Stimulated activated effector memory CD8-positive, alpha-beta T cell treated with anti-CD3 and anti-CD28 coated beads, Interleukin-12 subunit alpha, Interleukin-12 subunit beta, amount 100 ng/mL, for 72 hours (primary cell): ENCODE measurements at regions not wholly inside any gene's neighbourhood (a gene's known extent, or its start where the extent isn't known, plus 50 kb on each side); places are given as distances from the start of the nearest gene placed in this dataset.
A peak's percentile ranks its signal among the peaks of the same experiment; 100 is the strongest.

Source experiments
- ATAC-seq: fragments of 150-1000 bp; cut with Tn5 transposase; 2 replicates; pipeline ENCODE4 v1.10.0; 2021
- DNase-seq, 2 donors: peaks; one replicate each; pipeline ENCODE4 v3.0.0; 2021 to 2022; ENCODE audit warnings: low spot score in 2 of 2
- H3K27ac Mint-ChIP-seq: one replicate; pipeline ENCODE4 v1.8.0; 2022; ENCODE audit warnings: mild to moderate bottlenecking, mixed read lengths
- H3K36me3 Mint-ChIP-seq: one replicate; pipeline ENCODE4 v1.8.0; 2022; ENCODE audit warnings: mild to moderate bottlenecking, mixed read lengths
- H3K4me1 Mint-ChIP-seq: one replicate; pipeline ENCODE4 v1.8.0; 2022; ENCODE audit warnings: mixed read lengths
- H3K4me3 Mint-ChIP-seq: one replicate; pipeline ENCODE4 v1.8.0; 2022; ENCODE audit warnings: mild to moderate bottlenecking, mixed read lengths
- H3K9me3 Mint-ChIP-seq: one replicate; pipeline ENCODE4 v1.8.0; 2022; ENCODE audit warnings: mixed read lengths

DNA sequence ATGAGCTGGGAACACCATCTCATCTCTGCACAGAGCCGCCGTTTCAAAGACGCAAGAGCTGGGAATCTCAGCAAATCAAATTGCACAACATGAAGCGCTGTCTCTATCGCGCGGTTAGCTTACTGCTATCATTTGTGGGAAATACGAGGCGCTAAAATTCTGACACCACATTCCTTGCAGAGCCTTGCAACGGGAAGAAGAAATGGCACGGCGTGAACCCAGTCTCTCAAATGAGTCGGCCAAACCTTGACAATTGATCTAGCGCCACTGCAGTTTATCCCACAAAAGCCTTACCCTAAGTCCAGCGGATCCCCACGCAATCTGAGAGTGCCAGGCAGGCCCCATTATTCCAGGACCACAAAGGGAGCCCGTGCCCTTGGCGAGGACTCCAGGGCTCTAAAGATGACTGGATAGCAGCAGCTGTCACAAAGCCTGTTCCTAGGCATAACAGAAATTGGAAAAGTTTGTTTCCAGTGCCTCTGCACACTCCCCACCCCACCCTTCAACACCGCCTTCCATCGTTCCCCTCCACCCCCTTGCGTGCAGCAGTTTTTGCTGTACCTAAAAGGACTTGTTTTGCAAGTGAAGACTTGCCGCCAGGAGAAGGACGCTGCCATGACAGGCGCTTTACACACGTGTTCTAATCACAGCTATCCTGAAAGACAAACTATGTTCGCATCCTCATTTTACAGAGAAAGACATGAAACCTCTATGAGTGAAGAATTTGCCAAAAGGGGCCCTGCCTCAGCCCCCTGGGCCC, 252.4 kb downstream of the EIPR1 start:
- H3K27ac Mint-ChIP-seq = peak overlapping the region; percentile 50
- DNase-seq (no peak), ATAC-seq (no peak)
- no peaks in the 10 kb centered on the region for H3K36me3 Mint-ChIP-seq
- no peaks in the 10 kb centered on the region for H3K9me3 Mint-ChIP-seq
- H3K4me1 Mint-ChIP-seq = no peaks in the 10 kb centered on the region
- no peak overlapping the region for H3K4me3 Mint-ChIP-seq

DNA sequence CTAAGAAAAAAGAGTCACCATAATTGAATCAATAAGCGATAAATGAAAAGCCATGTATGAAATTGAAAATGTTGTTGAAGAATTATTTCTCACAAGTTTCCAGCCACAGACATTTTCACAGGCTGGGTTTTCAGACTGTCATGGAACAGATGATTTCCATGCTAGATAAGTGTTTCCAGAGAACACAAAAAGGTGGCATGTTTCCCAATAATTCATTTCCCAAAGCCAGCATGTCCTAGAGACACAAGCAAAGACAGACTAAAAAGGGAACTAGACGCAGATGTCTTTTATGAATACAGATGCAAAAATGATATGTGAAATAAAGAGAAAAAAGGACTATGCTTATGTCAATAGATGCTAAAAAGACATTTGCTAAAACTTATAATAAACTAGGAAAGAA, 255.1 kb downstream of the EIPR1 start:
- no peaks in the 10 kb centered on the region for H3K36me3 Mint-ChIP-seq
- H3K4me1 Mint-ChIP-seq = no peaks in the 10 kb centered on the region
- no peak for ATAC-seq

DNA sequence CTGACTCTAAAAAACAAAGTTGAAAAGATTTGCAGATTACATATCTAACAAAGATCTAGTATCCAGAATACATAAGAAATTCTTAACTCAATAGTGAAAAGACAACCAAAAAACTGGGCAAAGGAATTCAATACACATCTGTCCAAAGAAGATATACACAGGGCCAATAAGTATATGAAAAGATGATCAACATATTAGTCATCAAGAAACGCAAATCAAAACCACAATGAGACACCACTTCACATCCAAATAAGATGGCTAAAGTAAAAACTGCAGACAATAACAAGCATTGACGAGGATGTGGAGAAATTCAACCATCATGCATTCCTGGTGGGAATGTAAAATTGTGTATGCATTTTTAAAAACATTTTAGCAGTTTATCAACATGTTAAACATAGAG, 256.0 kb downstream of the EIPR1 start:
- ATAC-seq (no peak), DNase-seq (no peak)
- H3K9me3 Mint-ChIP-seq = no peaks in the 10 kb centered on the region
- H3K36me3 Mint-ChIP-seq = no peaks in the 10 kb centered on the region
- H3K4me3 Mint-ChIP-seq = no peak overlapping the region
- H3K4me1 Mint-ChIP-seq = no peaks in the 10 kb centered on the region
- peak overlapping the region; percentile 20 for H3K27ac Mint-ChIP-seq

More for the DNA sequence above, 255.1 kb downstream of the EIPR1 start:
- no peak overlapping the region for H3K4me3 Mint-ChIP-seq
- H3K9me3 Mint-ChIP-seq = no peaks in the 10 kb centered on the region
- no peak for DNase-seq
- H3K27ac Mint-ChIP-seq = no peak overlapping the region

DNA sequence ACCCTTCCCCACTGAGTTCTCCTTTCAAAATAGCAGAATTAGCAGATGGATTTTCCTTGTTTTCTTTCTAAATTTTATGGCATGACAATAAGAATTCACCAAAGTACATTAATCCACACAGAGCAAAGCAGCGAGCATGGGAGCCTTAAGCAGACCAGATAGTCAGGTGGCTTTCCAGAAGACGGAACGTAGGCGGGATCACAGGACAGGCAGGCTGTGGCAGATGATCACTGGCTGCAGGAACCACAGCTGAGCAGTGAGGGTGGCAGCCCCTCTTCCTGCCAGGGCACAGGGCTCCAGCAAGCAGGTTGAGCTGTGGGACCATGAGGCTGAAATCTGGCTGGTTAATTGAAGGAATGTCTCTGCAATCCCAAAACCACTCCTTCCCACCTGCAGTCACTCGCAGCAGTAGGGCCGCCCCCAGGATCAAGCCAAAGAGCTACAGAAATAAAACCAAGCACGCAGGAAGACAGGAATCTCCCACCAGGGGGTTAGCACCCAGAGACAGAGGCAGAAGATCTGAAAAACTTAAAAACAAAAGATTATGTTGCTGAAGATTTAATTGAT, 259.9 kb downstream of the EIPR1 start:
- Mint-ChIP-seq H3K27ac (no peak overlapping the region), H3K9me3 (no peaks in the 10 kb centered on the region)

DNA sequence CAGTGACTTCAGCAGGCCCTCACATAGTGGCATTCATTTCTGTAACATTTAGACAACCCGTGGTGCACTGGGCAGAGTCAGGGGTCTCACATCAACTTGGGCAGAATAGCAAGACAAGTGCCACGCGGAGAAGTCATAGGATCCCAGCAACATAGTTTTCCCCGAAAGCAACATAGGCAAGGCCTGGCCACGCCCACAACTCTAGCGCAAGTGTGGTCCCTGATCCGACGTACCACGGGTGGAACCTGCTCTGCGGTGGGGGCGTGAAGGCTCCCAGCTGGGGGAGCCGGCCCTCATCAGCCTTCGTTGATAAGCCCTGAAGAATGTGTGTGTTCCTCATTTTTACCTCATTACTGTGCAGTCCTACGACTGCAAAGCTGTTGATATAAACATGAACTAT, 261.2 kb downstream of the EIPR1 start:
- no peak for DNase-seq
- Mint-ChIP-seq H3K9me3 (no peaks in the 10 kb centered on the region), H3K4me1 (no peaks in the 10 kb centered on the region), H3K36me3 (no peaks in the 10 kb centered on the region), H3K27ac (no peak overlapping the region), H3K4me3 (no peak overlapping the region)
- no peak for ATAC-seq

More for the DNA sequence above, 259.9 kb downstream of the EIPR1 start:
- H3K4me3 Mint-ChIP-seq = no peak overlapping the region
- ATAC-seq (no peak), DNase-seq (no peak)
- H3K36me3 Mint-ChIP-seq = no peaks in the 10 kb centered on the region
- H3K4me1 Mint-ChIP-seq = no peaks in the 10 kb centered on the region

DNA sequence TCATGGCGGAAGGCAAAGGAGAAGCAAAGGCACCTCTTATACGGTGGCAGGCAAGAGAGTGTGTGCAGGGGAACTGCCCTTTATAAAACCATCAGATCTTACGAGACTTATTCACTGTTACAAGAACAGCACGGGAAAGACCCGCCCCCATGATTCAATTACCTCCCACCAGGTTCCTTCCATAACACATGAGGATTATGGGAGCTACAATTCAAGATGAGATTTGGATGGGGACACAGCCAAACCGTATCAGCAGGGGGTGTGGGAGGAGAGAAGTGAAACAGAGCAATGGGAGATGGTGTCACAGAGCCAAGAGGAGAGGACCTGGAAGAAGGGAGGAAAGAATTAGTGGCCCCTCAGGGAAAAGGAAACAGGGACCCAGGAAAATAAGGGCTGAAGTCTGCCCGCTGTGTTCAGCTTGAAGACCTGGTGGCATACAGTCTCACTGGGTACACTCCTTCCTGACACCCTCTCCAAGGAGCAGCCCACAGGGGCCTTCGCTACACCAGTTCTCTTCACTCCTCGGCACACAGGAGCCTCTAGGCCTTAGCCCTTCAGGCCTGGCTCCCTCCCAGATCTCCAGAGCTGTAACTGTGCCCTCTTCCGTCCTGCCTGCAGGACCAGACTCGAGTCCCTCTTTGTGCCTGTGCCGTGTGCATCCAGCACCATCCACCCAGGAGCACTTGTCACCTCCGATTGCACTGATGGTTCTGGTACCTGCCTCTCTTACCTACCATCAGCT, 262.1 kb downstream of the EIPR1 start:
- DNase-seq (no peak), ATAC-seq (no peak)
- Mint-ChIP-seq H3K4me1 (no peaks in the 10 kb centered on the region), H3K36me3 (no peaks in the 10 kb centered on the region), H3K27ac (no peak overlapping the region), H3K4me3 (no peak overlapping the region), H3K9me3 (no peaks in the 10 kb centered on the region)

DNA sequence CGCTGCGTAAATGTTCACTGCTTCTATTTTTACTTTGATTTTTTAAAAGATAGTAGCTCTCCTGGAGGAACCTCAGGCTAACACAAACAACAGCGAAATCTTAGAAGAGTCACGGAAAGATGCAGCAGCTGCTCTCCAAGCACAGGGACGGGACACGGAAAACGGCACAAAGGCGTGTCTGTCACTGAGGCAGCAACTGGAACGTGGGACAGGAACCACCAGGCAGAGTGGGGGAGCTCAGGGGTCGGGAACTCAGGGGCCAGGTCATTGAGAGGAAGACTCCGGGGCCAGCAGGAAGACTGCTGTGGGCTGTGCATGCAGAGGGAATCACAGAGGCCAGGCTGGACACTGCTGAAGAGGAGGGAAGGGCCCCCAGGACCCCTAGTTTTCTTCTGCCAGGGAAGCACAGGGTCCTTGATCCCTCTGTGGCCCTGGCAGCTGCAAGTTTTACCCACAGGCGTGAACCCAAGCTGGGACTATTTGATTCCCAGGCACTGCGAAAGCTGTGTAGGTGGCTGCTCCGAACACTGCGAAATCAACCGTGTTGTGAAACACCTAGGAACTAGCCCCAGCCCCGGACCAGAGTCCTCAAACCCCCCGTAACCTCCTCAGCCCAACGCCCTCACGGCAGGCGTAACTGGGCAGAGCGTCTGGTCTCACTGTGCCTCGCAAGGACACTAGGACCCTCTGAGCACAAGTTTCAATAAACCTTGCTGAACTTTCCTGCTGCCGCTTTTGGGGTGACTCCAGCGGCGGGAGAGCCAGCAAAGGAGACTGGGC, 263.0 kb downstream of the EIPR1 start:
- ATAC-seq (no peak), DNase-seq (no peak)
- no peaks in the 10 kb centered on the region for H3K36me3 Mint-ChIP-seq
- H3K4me3 Mint-ChIP-seq = no peak overlapping the region
- H3K27ac Mint-ChIP-seq = no peak overlapping the region
- no peaks in the 10 kb centered on the region for H3K9me3 Mint-ChIP-seq
- H3K4me1 Mint-ChIP-seq = no peaks in the 10 kb centered on the region

DNA sequence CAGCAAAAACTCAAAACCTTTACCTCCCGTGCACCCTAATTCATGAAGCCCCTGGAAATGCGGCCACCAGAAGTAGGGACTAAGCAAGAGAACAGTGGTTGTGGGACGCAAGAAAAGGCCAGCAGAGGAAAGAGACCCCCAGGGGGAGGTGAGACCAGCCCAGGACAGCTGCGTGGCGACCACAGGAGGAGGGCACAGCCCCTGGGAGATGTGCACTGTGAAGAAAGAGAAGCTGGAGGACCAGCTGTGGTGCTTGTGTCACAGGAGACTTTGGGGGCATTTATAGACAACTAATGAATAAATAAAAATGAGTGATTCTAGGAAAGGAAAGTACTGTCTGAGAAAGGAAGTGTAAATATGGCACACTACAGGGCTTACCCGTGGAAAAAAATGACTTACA, 263.8 kb downstream of the EIPR1 start:
- Mint-ChIP-seq H3K4me1 (no peaks in the 10 kb centered on the region), H3K4me3 (no peak overlapping the region), H3K9me3 (no peaks in the 10 kb centered on the region), H3K27ac (no peak overlapping the region), H3K36me3 (no peaks in the 10 kb centered on the region)
- DNase-seq (no peak), ATAC-seq (no peak)

DNA sequence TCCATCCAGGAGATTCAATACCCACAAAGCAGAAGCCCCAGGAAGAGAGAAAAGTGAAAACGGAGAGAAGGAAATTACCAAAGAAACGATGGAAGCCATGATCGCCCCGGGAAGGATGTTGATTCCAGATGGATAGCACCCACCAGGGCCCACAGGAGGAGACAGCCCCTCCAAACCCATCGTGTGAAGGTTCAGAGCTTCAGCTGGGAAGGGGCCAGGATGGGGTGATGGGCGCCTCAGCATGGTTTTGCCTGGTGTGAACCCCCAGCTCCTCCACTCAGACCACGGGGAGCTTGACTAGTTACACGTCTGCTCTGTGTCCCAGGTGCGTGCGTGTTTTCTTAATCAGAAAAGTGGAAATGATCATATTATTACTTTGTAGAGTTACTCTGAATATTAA, 264.5 kb downstream of the EIPR1 start:
- H3K4me1 Mint-ChIP-seq = no peaks in the 10 kb centered on the region
- no peaks in the 10 kb centered on the region for H3K9me3 Mint-ChIP-seq
- H3K4me3 Mint-ChIP-seq = no peak overlapping the region
- DNase-seq (no peak), ATAC-seq (no peak)
- no peak overlapping the region for H3K27ac Mint-ChIP-seq
- H3K36me3 Mint-ChIP-seq = no peaks in the 10 kb centered on the region

DNA sequence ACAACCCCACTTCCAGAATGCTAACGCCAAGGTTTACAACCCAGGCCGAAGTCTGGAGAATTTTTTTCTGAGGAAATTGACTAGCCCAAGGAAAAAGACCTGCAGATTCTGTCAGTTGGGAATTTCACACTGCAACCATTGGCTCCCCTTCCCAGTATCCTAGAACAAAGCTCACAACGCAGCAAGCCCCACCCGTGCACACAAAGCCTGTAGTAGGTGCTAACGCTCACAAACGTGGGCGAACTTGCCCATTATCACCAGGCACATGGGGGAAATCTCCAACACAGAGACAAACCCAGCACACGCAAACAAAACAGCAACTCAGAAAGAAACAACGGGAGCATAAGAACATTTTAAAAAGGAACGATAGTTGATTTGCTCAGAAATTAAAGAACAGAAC, 265.1 kb downstream of the EIPR1 start:
- DNase-seq = no peak
- no peak overlapping the region for H3K27ac Mint-ChIP-seq
- H3K4me1 Mint-ChIP-seq = no peaks in the 10 kb centered on the region
- no peak for ATAC-seq
- no peaks in the 10 kb centered on the region for H3K9me3 Mint-ChIP-seq
- H3K4me3 Mint-ChIP-seq = no peak overlapping the region
- H3K36me3 Mint-ChIP-seq = no peaks in the 10 kb centered on the region

DNA sequence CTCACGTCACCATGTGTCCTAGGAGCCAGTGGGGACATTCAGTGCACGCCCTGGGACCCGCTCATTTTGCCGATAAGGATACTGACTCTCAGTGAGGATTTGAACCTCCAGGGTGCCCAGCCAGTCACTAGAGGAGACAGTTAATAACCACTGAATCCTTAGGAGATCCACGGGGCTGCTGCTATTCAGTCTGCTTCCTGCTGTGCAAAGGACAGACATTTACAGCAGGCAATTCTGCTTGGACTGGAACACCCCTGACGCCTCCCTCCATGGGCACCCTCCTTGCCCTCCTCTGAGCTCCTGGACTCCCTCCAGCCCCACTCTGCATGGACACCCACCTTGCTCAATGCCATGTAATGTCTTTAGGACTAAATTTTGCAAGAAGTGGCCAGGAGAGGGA, 265.5 kb downstream of the EIPR1 start:
- H3K27ac Mint-ChIP-seq = no peak overlapping the region
- H3K4me1 Mint-ChIP-seq = no peaks in the 10 kb centered on the region
- no peaks in the 10 kb centered on the region for H3K36me3 Mint-ChIP-seq
- H3K9me3 Mint-ChIP-seq = no peaks in the 10 kb centered on the region
- H3K4me3 Mint-ChIP-seq = no peak overlapping the region
- ATAC-seq = no peak
- no peak for DNase-seq

DNA sequence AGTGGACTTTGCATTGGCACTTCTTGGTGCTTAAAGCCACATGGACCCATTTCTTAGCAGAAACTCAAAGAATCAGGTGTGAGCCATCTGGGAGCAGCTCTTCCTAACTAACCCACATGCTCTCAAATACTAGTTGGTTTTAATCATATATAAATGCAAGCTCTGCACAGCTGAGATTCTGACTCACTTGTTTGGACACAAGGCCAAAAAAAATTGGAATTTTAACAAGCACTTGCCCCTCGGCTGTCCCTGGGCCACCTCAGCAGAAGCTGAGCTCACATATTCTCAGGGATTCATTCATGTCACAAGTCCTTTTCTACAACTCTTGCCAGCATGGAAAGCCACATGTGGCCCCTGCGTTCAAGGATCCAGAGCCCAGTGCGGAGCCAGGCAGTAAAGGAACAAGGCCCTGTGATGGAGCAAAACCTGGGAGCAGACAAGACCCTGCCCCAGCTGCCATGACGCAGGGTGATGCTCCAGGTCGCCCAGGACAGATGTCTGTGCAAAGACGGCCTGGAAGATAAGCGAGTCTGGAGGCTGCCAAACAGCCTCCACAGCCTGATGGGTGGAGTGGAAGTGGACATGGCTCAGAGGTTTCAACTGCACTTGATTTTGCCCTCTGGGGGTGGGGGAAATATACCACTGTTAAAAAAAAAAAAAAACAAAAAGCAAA, 266.5 kb downstream of the EIPR1 start:
- DNase-seq (no peak), ATAC-seq (no peak)
- no peak overlapping the region for H3K4me3 Mint-ChIP-seq
- no peaks in the 10 kb centered on the region for H3K4me1 Mint-ChIP-seq
- H3K27ac Mint-ChIP-seq = no peak overlapping the region
- no peaks in the 10 kb centered on the region for H3K9me3 Mint-ChIP-seq
- H3K36me3 Mint-ChIP-seq = no peaks in the 10 kb centered on the region

DNA sequence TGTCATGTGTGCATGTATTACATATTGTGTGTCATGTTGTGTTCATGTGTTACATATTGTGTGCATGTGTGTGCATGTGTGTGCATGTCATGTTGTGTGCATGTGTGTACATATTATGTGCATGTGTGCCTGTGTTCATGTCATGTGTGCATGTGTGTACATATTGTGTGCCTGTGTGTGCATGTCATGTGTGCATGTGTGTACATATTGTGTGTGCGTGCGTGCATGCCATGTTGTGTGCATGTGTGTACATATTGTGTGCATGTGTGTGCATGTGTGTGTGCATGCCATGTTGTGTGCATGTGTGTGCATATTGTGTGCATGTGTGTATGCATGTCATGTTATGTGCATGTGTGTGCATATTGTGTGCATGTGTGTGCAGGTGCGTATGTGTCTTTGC, 267.1 kb downstream of the EIPR1 start:
- ATAC-seq = no peak
- H3K36me3 Mint-ChIP-seq = no peaks in the 10 kb centered on the region
- DNase-seq = peak in 1 of 2 donors; percentile 32
- H3K27ac Mint-ChIP-seq = no peak overlapping the region
- H3K4me1 Mint-ChIP-seq = no peaks in the 10 kb centered on the region
- H3K4me3 Mint-ChIP-seq = no peak overlapping the region
- H3K9me3 Mint-ChIP-seq = no peaks in the 10 kb centered on the region

DNA sequence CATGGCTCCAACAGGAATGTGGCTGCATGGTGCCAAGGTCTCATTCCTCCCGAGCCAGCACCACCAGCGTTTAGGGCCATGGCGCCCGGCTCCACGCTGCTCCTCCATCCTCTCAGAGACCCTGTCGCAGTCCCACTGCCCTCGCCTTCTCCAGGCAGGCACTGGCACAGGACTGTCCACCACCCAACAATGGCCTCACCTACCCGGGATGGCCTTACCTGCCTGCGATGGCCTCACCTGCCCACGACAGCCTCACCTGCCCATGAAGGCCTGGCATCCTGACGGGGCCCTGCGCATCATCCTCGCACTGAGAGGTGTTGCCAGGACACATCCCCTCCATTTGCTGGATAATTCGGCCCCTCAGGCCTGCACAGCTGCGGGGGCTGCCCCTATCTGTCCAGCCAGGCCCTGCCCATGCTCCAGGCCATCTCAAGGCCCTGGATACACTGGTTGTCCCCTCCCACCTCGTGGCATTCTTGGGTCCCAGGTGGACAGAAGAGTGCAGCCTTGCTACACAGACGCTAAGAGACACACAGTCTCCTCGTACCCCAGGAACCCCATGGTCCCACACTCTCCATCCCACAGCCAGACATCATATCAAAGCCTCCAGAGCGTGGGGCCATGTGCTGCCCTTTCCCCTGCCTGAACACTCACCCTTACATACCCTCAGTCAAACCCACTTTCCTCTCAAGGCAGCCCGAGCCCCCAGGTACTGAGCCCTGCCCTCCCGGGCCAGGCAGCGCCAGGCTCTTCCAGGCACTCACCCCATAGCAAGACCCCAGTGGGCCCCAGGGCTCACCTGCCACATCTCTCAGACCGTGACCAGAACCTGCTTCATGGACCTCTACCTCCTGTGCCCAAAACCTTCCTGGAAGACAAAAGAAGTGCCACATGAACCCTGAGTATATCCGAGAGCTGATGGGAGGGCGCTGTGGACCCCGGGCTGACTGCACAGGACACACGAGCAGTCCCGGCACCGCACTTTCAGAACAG, 268.6 kb downstream of the EIPR1 start:
- H3K4me1 Mint-ChIP-seq = no peaks in the 10 kb centered on the region
- H3K9me3 Mint-ChIP-seq = no peaks in the 10 kb centered on the region
- DNase-seq = peak in 1 of 2 donors; percentile 39
- H3K4me3 Mint-ChIP-seq = no peak overlapping the region
- peak; percentile 12 for ATAC-seq
- H3K27ac Mint-ChIP-seq = no peak overlapping the region
- no peaks in the 10 kb centered on the region for H3K36me3 Mint-ChIP-seq
